MM.1S (cell line): ENCODE measurements at regions not wholly inside any gene's neighbourhood (a gene's known extent, or its start where the extent isn't known, plus 50 kb on each side); places are given as distances from the start of the nearest gene placed in this dataset.

Experiments used
- DNase-seq: peaks from one replicate; pipeline ENCODE4 v3.0.0-alpha.2; 2015
- H2AFZ ChIP-seq: fragments of 300-600 bp; sonication (generic); 2 replicates; pipeline ENCODE4 v1.6.0; 2016; ENCODE audit warnings: antibody characterized with exemption, low read length
- H3F3A ChIP-seq: fragments of 300-600 bp; sonication (generic); 2 replicates; pipeline ENCODE4 v1.6.1; 2016; ENCODE audit warnings: mild to moderate bottlenecking, antibody characterized with exemption, low read length, moderate library complexity, mixed read lengths; ENCODE audit not compliant: insufficient read depth
- H3K27ac ChIP-seq: fragments of 300-600 bp; sonication (generic); 2 replicates; pipeline ENCODE4 v1.5.1; 2016; ENCODE audit warnings: mild to moderate bottlenecking, low read length
- H3K27me3 ChIP-seq: fragments of 300-600 bp; sonication (generic); replicated peaks from 2 replicates; pipeline ENCODE4 v1.6.0; 2016; ENCODE audit warnings: low read length; ENCODE audit not compliant: insufficient read depth
- H3K36me3 ChIP-seq: fragments of 300-600 bp; sonication (generic); replicated peaks from 2 replicates; pipeline ENCODE4 v1.6.1; 2016; ENCODE audit warnings: mild to moderate bottlenecking, low read length, mixed read lengths; ENCODE audit not compliant: insufficient read depth
- H3K4me1 ChIP-seq: fragments of 300-600 bp; sonication (generic); 2 replicates; pipeline ENCODE4 v1.6.1; 2016; ENCODE audit warnings: low read length, mixed read lengths
- H3K4me2 ChIP-seq: fragments of 300-600 bp; sonication (generic); 2 replicates; pipeline ENCODE4 v1.6.0; 2016; ENCODE audit warnings: low read depth, low read length
- H3K4me3 ChIP-seq: fragments of 300-600 bp; sonication (generic); 2 replicates; pipeline ENCODE4 v1.5.1; 2016; ENCODE audit warnings: low read length, mixed read lengths
- H3K79me2 ChIP-seq: fragments of 300-600 bp; sonication (generic); 2 replicates; pipeline ENCODE4 v1.6.1; 2016; ENCODE audit warnings: mixed run types, low read length, mixed read lengths
- H3K9ac ChIP-seq: fragments of 300-600 bp; sonication (generic); 2 replicates; pipeline ENCODE4 v1.6.1; 2016; ENCODE audit warnings: low read length, mixed read lengths
- H3K9me2 ChIP-seq: fragments of 300-600 bp; sonication (generic); replicated peaks from 2 replicates; pipeline ENCODE4 v1.6.1; 2016; ENCODE audit warnings: mild to moderate bottlenecking, low read length, mixed read lengths; ENCODE audit not compliant: insufficient read depth
- H3K9me3 ChIP-seq: fragments of 300-600 bp; sonication (generic); replicated peaks from 2 replicates; pipeline ENCODE4 v1.6.1; 2016; ENCODE audit warnings: mild to moderate bottlenecking, low read length, mixed read lengths; ENCODE audit not compliant: insufficient read depth
- H4K20me1 ChIP-seq: fragments of 300-600 bp; sonication (generic); 2 replicates; pipeline ENCODE4 v1.6.1; 2016; ENCODE audit warnings: mild to moderate bottlenecking, low read length, moderate library complexity, mixed read lengths; ENCODE audit not compliant: insufficient read depth
- CTCF ChIP-seq: fragments of 300-600 bp; sonication (generic); IDR thresholded peaks from 2 replicates; pipeline ENCODE4 v1.5.1; 2016; ENCODE audit warnings: antibody characterized with exemption, low read length, mixed read lengths
- EZH2 ChIP-seq: fragments of 300-600 bp; sonication (generic); optimal IDR thresholded peaks from 2 replicates; pipeline ENCODE3; 2017; ENCODE audit warnings: low read depth, mild to moderate bottlenecking, antibody characterized with exemption, low read length, mixed read lengths
- EZH2phosphoT487 ChIP-seq: fragments of 300-600 bp; sonication (generic); IDR thresholded peaks from 2 replicates; pipeline ENCODE4 v1.6.1; 2018; ENCODE audit warnings: antibody characterized with exemption, low read length

GRCh38 chr1:13948888-13949391 is 249.0 kb downstream of the PRDM2 start:
- H3K9ac ChIP-seq, result no peak overlapping the region
- no peak overlapping the region for H3K4me3 ChIP-seq
- peaks cover 20% of the 10 kb centered on the region for H3K4me1 ChIP-seq
- no peak overlapping the region for H2AFZ ChIP-seq
- DNase-seq, result no peak
- H3K36me3 ChIP-seq, result no peaks in the 10 kb centered on the region
- no peaks in the 10 kb centered on the region for H4K20me1 ChIP-seq
- no peak for TF ChIP-seq CTCF
- TF ChIP-seq EZH2, result no peak
- TF ChIP-seq EZH2phosphoT487, result no peak
- H3K9me2 ChIP-seq, result no peaks in the 10 kb centered on the region
- peaks cover 11% of the 10 kb centered on the region for H3F3A ChIP-seq
- no peaks in the 10 kb centered on the region for H3K79me2 ChIP-seq
- no peaks in the 10 kb centered on the region for H3K9me3 ChIP-seq
- no peak overlapping the region for H3K27ac ChIP-seq
- no peaks in the 10 kb centered on the region for H3K27me3 ChIP-seq
- H3K4me2 ChIP-seq, result no peak overlapping the region

- DNase-seq, result no peak
- Histone ChIP-seq H3K27ac (no peak overlapping the region), H3K36me3 (no peaks in the 10 kb centered on the region), H3F3A (peaks cover 11% of the 10 kb centered on the region), H2AFZ (no peak overlapping the region), H3K9me2 (no peaks in the 10 kb centered on the region), H3K9me3 (no peaks in the 10 kb centered on the region), H4K20me1 (no peaks in the 10 kb centered on the region), H3K4me2 (no peak overlapping the region), H3K4me3 (no peak overlapping the region), H3K4me1 (peaks cover 20% of the 10 kb centered on the region), H3K27me3 (no peaks in the 10 kb centered on the region), H3K9ac (no peak overlapping the region), H3K79me2 (no peaks in the 10 kb centered on the region)
- TF ChIP-seq EZH2 (no peak), CTCF (no peak), EZH2phosphoT487 (no peak)
Observed at GRCh38 chr1:13949546-13949945, 249.6 kb downstream of the PRDM2 start.

GRCh38 chr1:13950637-13951036 is 250.6 kb downstream of the PRDM2 start:
- TF ChIP-seq CTCF (peak; percentile 21; the same call in 1 of the 2 replicates), EZH2phosphoT487 (no peak)
- no peaks in the 10 kb centered on the region for H3K27me3 ChIP-seq

More at GRCh38 chr1:13950637-13951036, 250.6 kb downstream of the PRDM2 start:
- no peaks in the 10 kb centered on the region for H3K9me3 ChIP-seq
- DNase-seq, result no peak
- H2AFZ ChIP-seq, result no peak overlapping the region
- H3K79me2 ChIP-seq, result no peaks in the 10 kb centered on the region
- peaks cover 9% of the 10 kb centered on the region for H3F3A ChIP-seq
- H3K4me1 ChIP-seq, result peaks cover 15% of the 10 kb centered on the region
- no peak overlapping the region for H3K27ac ChIP-seq
- no peak overlapping the region for H3K4me3 ChIP-seq
- H3K9ac ChIP-seq, result no peak overlapping the region
- H4K20me1 ChIP-seq, result no peaks in the 10 kb centered on the region
- no peak overlapping the region for H3K4me2 ChIP-seq
- H3K9me2 ChIP-seq, result no peaks in the 10 kb centered on the region
- no peaks in the 10 kb centered on the region for H3K36me3 ChIP-seq
